Amniotic stem cell (primary cell): ENCODE measurements at regions not wholly inside any gene's neighbourhood (a gene's known extent, or its start where the extent isn't known, plus 50 kb on each side); places are given as distances from the start of the nearest gene placed in this dataset.

Source experiments
- DNase-seq: peaks from one replicate; lab custom pipeline; 2025; lab: John Stamatoyannopoulos, UW

GRCh38 chr4:111871802-111872201, 273.5 kb upstream of the FAM241A start:
- no peak for DNase-seq

GRCh38 chr4:111873801-111874200, 271.5 kb upstream of the FAM241A start:
- DNase-seq, result no peak

DNA sequence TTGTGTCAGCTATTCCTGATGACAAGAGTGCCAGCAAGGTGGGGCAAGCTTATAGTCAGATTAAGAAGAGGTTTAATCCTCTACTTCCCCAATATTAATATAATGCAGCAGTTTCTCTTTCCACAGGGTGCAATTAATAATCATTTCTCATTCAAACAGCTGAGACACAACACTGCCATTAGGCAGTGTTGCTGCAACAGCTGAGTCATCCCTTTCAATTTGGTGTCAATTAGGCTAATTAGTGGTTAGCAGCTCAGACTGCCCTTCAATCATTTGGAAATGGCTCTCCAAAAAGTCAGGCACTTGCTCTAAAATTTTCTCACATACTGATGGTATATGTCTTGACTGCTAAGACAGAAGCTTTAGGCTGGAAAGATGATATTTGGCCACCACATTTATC, 265.7 kb upstream of the FAM241A start:
- no peak for DNase-seq

GRCh38 chr4:111880116-111880515, 265.1 kb upstream of the FAM241A start:
- DNase-seq, result no peak

GRCh38 chr4:111883557-111883999, 261.7 kb upstream of the FAM241A start:
- DNase-seq, result no peak

DNA sequence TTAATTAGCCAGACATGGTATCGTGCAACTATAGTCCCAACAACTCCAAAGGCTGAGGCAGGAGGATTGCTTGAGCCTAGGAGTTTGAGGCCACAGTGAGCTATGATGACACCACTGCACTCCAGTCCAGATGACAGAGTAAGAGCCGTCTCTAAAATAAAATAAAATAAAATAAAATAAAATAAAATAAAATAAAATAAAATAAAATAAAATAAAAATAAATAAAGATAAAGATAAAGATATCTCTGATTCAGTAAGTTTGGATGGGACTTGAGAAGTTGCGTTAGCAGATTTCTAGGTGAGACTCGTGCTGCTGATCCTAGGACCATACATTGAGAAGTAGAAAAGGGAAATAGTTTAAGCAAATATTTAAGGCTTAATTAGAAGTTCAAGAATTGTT, 254.8 kb upstream of the FAM241A start:
- no peak for DNase-seq

- DNase-seq, result no peak
Measured at GRCh38 chr4:111905511-111905910, 239.7 kb upstream of the FAM241A start.

GRCh38 chr4:111919639-111920038, 225.6 kb upstream of the FAM241A start:
- DNase-seq, result no peak

DNA sequence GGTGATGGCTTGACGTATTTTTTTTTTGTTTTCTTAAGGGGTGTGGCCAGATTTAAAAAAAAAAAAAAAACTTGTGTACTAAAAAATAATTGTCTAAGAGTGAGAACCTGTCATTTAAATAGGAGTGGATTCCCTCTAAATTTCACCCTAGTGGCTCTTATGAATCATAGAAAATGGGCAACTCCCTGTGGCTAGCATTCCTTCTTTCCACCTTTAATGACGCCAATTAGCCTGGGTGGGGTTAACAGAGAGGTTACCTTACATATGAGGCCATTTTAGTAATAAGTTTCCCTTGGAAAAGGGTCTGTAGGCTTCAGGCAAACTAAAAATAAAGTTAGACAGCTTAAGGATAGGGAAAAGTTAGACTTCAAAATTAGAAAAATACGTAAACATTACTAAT, 223.5 kb upstream of the FAM241A start:
- no peak for DNase-seq

- DNase-seq, result no peak
Measured at GRCh38 chr4:111923786-111924185, 221.5 kb upstream of the FAM241A start.

GRCh38 chr4:111924696-111925095, 220.6 kb upstream of the FAM241A start:
- no peak for DNase-seq

DNA sequence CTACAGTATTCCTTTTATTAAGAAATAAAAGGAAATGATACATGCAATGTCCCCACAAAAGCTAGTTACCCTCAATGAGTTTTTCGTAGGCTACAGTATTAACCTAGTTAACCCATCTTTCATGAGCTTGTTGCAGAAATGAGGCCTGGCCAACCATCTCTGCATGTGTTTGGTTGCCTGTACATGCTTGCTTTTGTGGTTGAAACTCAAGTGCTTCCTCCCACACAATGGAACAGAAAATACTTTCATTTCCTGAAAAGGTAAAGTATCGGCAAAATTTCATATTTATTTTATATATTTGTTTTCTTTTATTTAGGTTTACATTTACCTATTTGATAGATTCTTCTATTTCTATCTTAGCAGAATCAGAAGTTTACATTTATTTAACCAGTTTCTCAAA, 214.6 kb upstream of the FAM241A start:
- no peak for DNase-seq

GRCh38 chr4:111933703-111934102, 211.6 kb upstream of the FAM241A start:
- DNase-seq, result no peak

- no peak for DNase-seq
Measured at GRCh38 chr4:111934314-111934713, 210.9 kb upstream of the FAM241A start.

DNA sequence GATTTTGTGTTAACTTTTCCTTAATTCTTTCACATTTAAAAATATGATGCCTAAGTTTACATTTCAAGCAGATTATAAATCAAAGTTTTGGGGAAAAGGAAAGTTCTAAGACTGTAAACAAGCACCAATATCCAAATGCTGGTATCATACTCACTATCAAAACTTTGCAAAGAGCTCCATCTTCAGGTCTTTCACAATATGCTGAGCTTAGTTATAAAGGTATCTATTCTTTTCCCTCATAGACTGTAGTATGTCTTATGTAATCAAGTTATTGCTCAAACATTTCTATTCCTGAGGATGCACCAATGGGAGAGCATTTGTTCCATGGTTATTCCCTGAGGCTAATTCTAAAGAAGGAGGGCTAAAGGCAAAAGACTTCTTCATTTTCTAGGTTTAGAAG, 207.9 kb upstream of the FAM241A start:
- no peak for DNase-seq

GRCh38 chr4:111941957-111942356, 203.3 kb upstream of the FAM241A start:
- no peak for DNase-seq

- no peak for DNase-seq
Measured at GRCh38 chr4:111943796-111944203, 201.5 kb upstream of the FAM241A start.

DNA sequence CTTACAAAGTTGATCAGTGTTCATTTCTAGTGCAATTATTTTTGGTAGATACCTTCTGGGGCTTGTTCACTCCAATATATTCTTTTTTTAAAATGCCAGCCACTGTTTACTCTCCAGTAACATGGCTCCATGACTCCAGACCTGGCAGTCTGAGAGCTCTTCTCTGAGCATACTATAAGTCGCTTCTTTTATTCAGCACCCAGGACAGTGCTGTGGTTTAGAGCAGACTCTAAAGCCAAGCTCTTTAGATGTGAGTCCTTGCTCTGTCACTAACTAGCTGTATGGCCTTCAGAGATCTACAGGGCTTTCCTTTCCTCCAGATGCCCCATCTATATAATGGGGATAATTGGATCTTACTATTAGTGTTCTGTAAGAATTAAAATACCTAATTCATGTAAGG, 200.2 kb upstream of the FAM241A start:
- DNase-seq, result no peak

DNA sequence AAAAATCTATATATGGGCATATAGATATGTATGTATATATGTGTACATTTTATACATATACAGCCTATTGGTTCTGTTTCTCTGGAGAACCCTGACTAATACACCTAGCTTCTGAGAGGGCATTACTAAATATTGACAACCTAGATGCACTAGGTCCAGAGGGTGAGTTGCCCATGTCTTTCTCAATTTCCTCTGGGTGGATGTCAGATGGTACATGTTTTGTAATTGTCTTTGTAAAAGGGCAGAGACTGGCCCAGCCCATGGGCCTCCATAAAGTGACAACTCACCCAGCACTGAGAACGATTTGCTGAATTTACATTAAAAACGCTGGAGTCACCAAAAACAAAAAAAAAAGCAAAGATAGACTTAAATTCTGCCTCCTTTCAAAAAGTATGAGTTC, 198.5 kb upstream of the FAM241A start:
- DNase-seq, result no peak

- no peak for DNase-seq
Measured at GRCh38 chr4:111952688-111953087, 192.6 kb upstream of the FAM241A start.

DNA sequence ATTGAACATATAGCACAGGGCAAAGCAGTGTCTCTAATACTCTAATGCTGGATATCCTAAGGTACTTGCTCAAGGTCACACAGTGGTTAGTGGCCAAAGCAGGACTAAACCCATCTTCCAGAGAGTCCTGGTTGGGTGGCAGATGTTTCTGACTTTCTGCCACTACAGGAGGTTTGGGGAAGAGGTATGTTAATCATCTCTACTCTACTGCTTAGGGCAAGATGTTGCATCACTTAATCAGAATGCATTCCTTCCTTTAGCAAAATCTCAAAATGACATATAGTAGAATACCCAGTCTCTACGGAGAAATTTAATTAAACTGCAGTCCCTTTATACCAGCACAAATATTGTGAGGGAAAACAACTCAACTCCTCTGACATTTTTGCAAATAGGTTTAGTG, 190.7 kb upstream of the FAM241A start:
- DNase-seq, result no peak

- no peak for DNase-seq
Measured at GRCh38 chr4:111955001-111955400, 190.3 kb upstream of the FAM241A start.

GRCh38 chr4:111957116-111957515, 188.1 kb upstream of the FAM241A start:
- no peak for DNase-seq

GRCh38 chr4:111957997-111958396, 187.3 kb upstream of the FAM241A start:
- DNase-seq, result no peak

GRCh38 chr4:111959222-111959621, 186.0 kb upstream of the FAM241A start:
- DNase-seq, result no peak
